Suprapubic skin (tissue), 4 donors: ENCODE measurements at regions not wholly inside any gene's neighbourhood (a gene's known extent, or its start where the extent isn't known, plus 50 kb on each side); places are given as distances from the start of the nearest gene placed in this dataset.

Experiments used
- DNase-seq, 2 donors: peaks; one replicate each; pipeline ENCODE4 v3.0.0-alpha.2; 2019; ENCODE audit warnings: low spot score in 2 of 2
- H3K27ac ChIP-seq: fragments of 200-600 bp; sonication (generic); one replicate; pipeline ENCODE4 v1.5.1; 2019
- H3K27me3 ChIP-seq: fragments of 200-600 bp; sonication (generic); one replicate; pipeline ENCODE4 v1.5.1; 2019
- H3K36me3 ChIP-seq: fragments of 200-600 bp; sonication (generic); one replicate; pipeline ENCODE4 v1.5.1; 2019
- H3K4me1 ChIP-seq: fragments of 200-600 bp; sonication (generic); one replicate; pipeline ENCODE4 v1.5.1; 2019
- H3K4me3 ChIP-seq: fragments of 200-600 bp; sonication (generic); one replicate; pipeline ENCODE4 v1.5.1; 2019; ENCODE audit warnings: mild to moderate bottlenecking
- H3K9me3 ChIP-seq: fragments of 200-600 bp; sonication (generic); one replicate; pipeline ENCODE4 v1.5.1; 2019
- CTCF ChIP-seq, 2 donors: fragments of 200-600 bp in 1 of 2; fragments of 450-650 bp in 1 of 2; sonication (generic) in 1 of 2; IDR thresholded peaks; one replicate each; pipeline ENCODE4 v1.5.1; 2016 to 2019; ENCODE audit warnings: antibody characterized with exemption in 2 of 2, mild to moderate bottlenecking in 1 of 2, moderate library complexity in 1 of 2
- EP300 ChIP-seq: sonication (generic); formaldehyde crosslinking; IDR thresholded peaks from one replicate; pipeline ENCODE4 v1.6.1; 2017; ENCODE audit warnings: antibody characterized with exemption
- POLR2A ChIP-seq, 2 donors: fragments of 450-650 bp; IDR thresholded peaks; one replicate each; pipeline ENCODE4 v1.6.1; 2017; ENCODE audit warnings: antibody characterized with exemption in 2 of 2, mild to moderate bottlenecking in 2 of 2, moderate library complexity in 2 of 2
- POLR2AphosphoS5 ChIP-seq, 3 donors: sonication (generic); formaldehyde crosslinking; IDR thresholded peaks; one replicate each; pipeline ENCODE4 v1.6.1; 2017; ENCODE audit warnings: antibody characterized with exemption in 3 of 3
- WGBS: methylation state at CpG from one replicate; pipeline ENCODE4 v1.1.5; 2018; 5-methylcytosine and 5-hydroxymethylcytosine counted together

GRCh38 chr9:75775966-75776691, 114.3 kb upstream of the PCSK5 start:
- WGBS, result 100% methylated on average over 1 of the region's 1 CpG
- DNase-seq, result no peak
- no peak for TF ChIP-seq EP300
- no peak for TF ChIP-seq POLR2AphosphoS5 (IDR thresholded peaks at IDR 0.05)
- TF ChIP-seq POLR2A (IDR thresholded peaks at IDR 0.05), result no peak
- no peak for TF ChIP-seq CTCF (IDR thresholded peaks at IDR 0.05)
- Histone ChIP-seq H3K4me1 (no peaks in the 10 kb centered on the region), H3K4me3 (no peak overlapping the region), H3K27me3 (no peaks in the 10 kb centered on the region), H3K27ac (no peak overlapping the region), H3K36me3 (no peaks in the 10 kb centered on the region), H3K9me3 (peaks cover 5% of the 10 kb centered on the region)

- H3K27me3 ChIP-seq, result no peaks in the 10 kb centered on the region
- no peak for DNase-seq
- TF ChIP-seq EP300, result no peak
- no peak for TF ChIP-seq POLR2A (IDR thresholded peaks at IDR 0.05)
- TF ChIP-seq CTCF (IDR thresholded peaks at IDR 0.05), result no peak
- TF ChIP-seq POLR2AphosphoS5 (IDR thresholded peaks at IDR 0.05), result no peak
- H3K4me3 ChIP-seq, result no peak overlapping the region
- H3K9me3 ChIP-seq, result no peaks in the 10 kb centered on the region
- WGBS, result 84% methylated on average over 1 of the region's 1 CpG
- H3K27ac ChIP-seq, result no peak overlapping the region
- H3K36me3 ChIP-seq, result no peaks in the 10 kb centered on the region
- no peaks in the 10 kb centered on the region for H3K4me1 ChIP-seq
Measured at GRCh38 chr9:75780185-75780584, 110.3 kb upstream of the PCSK5 start.

- TF ChIP-seq POLR2A (IDR thresholded peaks at IDR 0.05) (no peak), CTCF (IDR thresholded peaks at IDR 0.05) (no peak), EP300 (no peak), POLR2AphosphoS5 (IDR thresholded peaks at IDR 0.05) (no peak)
- Histone ChIP-seq H3K27ac (no peak overlapping the region), H3K27me3 (no peaks in the 10 kb centered on the region), H3K9me3 (no peaks in the 10 kb centered on the region), H3K4me3 (no peak overlapping the region), H3K36me3 (no peaks in the 10 kb centered on the region), H3K4me1 (no peaks in the 10 kb centered on the region)
- no peak for DNase-seq
- WGBS, result 48% methylated on average over 3 of the region's 3 CpGs
Measured at GRCh38 chr9:75788006-75788634, 102.4 kb upstream of the PCSK5 start.

- Histone ChIP-seq H3K36me3 (no peaks in the 10 kb centered on the region), H3K27ac (no peak overlapping the region), H3K4me3 (no peak overlapping the region), H3K27me3 (no peaks in the 10 kb centered on the region), H3K9me3 (no peaks in the 10 kb centered on the region), H3K4me1 (no peaks in the 10 kb centered on the region)
- WGBS, result 57% methylated on average over 2 of the region's 2 CpGs
- no peak for TF ChIP-seq EP300
- no peak for TF ChIP-seq POLR2AphosphoS5 (IDR thresholded peaks at IDR 0.05)
- TF ChIP-seq POLR2A (IDR thresholded peaks at IDR 0.05), result no peak
- no peak for TF ChIP-seq CTCF (IDR thresholded peaks at IDR 0.05)
- DNase-seq, result no peak
Measured at GRCh38 chr9:75797085-75797580, 93.3 kb upstream of the PCSK5 start.

GRCh38 chr9:75798505-75798904, 92.0 kb upstream of the PCSK5 start:
- 71% methylated on average over 1 of the region's 1 CpG for WGBS
- no peak overlapping the region for H3K27ac ChIP-seq
- no peaks in the 10 kb centered on the region for H3K9me3 ChIP-seq
- H3K4me1 ChIP-seq, result no peaks in the 10 kb centered on the region
- H3K27me3 ChIP-seq, result no peaks in the 10 kb centered on the region
- DNase-seq, result no peak
- TF ChIP-seq EP300, result no peak
- no peak for TF ChIP-seq CTCF (IDR thresholded peaks at IDR 0.05)
- TF ChIP-seq POLR2A (IDR thresholded peaks at IDR 0.05), result no peak
- no peak for TF ChIP-seq POLR2AphosphoS5 (IDR thresholded peaks at IDR 0.05)
- H3K36me3 ChIP-seq, result no peaks in the 10 kb centered on the region
- no peak overlapping the region for H3K4me3 ChIP-seq
